ENCODE measurements at regions not wholly inside any gene's neighbourhood (a gene's known extent, or its start where the extent isn't known, plus 50 kb on each side); places are given as distances from the start of the nearest gene placed in this dataset.

DNA sequence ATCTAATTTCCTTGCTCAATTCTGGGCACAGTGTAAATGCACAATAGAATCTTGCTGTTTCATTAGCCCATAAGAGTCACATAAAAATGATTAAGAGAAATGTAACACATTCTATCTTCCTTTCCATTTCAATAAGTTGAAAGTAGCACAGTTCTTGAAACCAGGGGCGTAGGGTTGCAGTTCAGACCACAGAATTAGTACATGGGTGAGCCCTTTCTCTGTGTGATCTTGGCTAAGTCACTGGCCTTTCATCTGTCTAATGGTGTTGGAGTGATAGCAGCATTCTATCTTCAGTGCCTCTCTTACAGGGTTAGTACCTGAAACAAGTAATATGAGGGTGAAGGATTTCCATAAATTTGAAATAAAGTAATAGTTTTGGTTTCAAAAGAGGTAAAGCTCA is 445.3 kb upstream of the ZNF462 start:
- Histone ChIP-seq H3K79me2 (ENCODE audit: control insufficient read depth, insufficient read depth, low read length) (no peaks in the 10 kb centered on the region), H3K27me3 (ENCODE audit: control insufficient read depth, extremely low read depth, insufficient read depth, low read length) (no peaks in the 10 kb centered on the region), H3K4me1 (ENCODE audit: control insufficient read depth, extremely low read depth, insufficient read depth, low read length) (peaks cover 14% of the 10 kb centered on the region), H3K36me3 (ENCODE audit: control insufficient read depth in 2 of 2, extremely low read depth in 1 of 2, insufficient read depth in 2 of 2, low read length in 2 of 2) (no peaks in the 10 kb centered on the region), H4K20me1 (ENCODE audit: control insufficient read depth, extremely low read depth, insufficient read depth, low read length) (no peaks in the 10 kb centered on the region), H3K9me3 (ENCODE audit: control insufficient read depth, low read depth, low read length) (no peaks in the 10 kb centered on the region), H3K27ac (ENCODE audit: control insufficient read depth, insufficient read depth, low read length) (no peak overlapping the region), H3K4me3 (ENCODE audit: control insufficient read depth in 2 of 3, extremely low read depth in 1 of 3, insufficient read depth in 2 of 3, low read depth in 1 of 3, low read length in 3 of 3) (no peak overlapping the region), H2AFZ (ENCODE audit: control insufficient read depth, low read length) (no peak overlapping the region), H3K9ac (ENCODE audit: control insufficient read depth, extremely low read depth, insufficient read depth, low read length) (no peak overlapping the region), H3K9me1 (ENCODE audit: control insufficient read depth, extremely low read depth, insufficient read depth, low read length) (no peaks in the 10 kb centered on the region), H3K4me2 (ENCODE audit: control insufficient read depth, extremely low read depth, insufficient read depth, low read depth, low read length) (no peak overlapping the region)
- dilution Hi-C loops (cut with MboI; ENCODE audit: extremely low pct_ligation_motif_present, low sequenced_read_pairs), result no loop called here
- DNase-seq (ENCODE audit: low read depth, low spot score), result no peak
- FAIRE-seq, result no peak
- TF ChIP-seq EZH2 (IDR thresholded peaks at IDR 0.05; ENCODE audit: low read length), result no peak
- TF ChIP-seq, protein P1, sequence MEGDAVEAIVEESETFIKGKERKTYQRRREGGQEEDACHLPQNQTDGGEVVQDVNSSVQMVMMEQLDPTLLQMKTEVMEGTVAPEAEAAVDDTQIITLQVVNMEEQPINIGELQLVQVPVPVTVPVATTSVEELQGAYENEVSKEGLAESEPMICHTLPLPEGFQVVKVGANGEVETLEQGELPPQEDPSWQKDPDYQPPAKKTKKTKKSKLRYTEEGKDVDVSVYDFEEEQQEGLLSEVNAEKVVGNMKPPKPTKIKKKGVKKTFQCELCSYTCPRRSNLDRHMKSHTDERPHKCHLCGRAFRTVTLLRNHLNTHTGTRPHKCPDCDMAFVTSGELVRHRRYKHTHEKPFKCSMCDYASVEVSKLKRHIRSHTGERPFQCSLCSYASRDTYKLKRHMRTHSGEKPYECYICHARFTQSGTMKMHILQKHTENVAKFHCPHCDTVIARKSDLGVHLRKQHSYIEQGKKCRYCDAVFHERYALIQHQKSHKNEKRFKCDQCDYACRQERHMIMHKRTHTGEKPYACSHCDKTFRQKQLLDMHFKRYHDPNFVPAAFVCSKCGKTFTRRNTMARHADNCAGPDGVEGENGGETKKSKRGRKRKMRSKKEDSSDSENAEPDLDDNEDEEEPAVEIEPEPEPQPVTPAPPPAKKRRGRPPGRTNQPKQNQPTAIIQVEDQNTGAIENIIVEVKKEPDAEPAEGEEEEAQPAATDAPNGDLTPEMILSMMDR (optimal IDR thresholded peaks at IDR 0.05 in 1 of 3, IDR thresholded peaks at IDR 0.05 in 1 of 3, conservative IDR thresholded peaks at IDR 0.05 in 1 of 3; ENCODE audit: extremely low read depth in 1 of 3, insufficient read depth in 2 of 3, low read length in 3 of 3), result no peak

DNA sequence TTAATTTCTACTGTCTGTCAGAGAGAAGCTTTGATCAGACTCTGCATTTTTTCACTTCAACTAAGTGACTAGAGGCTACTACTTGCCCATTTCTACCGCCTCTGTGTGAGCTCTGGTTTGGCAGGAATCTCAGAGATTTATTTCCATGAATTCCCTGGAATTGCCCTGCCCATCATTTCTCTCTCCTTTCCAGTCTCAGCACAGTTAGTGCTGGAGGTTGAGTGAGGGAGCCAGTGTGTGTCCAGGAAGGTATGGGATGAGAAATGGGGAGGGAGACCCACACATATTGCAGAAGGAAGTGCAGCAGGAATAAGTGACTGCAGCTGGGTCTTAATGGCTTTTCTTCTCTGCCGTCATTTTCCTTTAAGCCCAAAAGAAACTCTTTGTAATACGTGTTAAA is 443.1 kb upstream of the ZNF462 start:
- dilution Hi-C loops (cut with MboI; ENCODE audit: extremely low pct_ligation_motif_present, low sequenced_read_pairs), result no loop called here
- DNase-seq (ENCODE audit: low read depth, low spot score) (no peak), FAIRE-seq (peak; percentile 13)
- Histone ChIP-seq H3K27ac (ENCODE audit: control insufficient read depth, insufficient read depth, low read length) (no peak overlapping the region), H3K36me3 (ENCODE audit: control insufficient read depth in 2 of 2, extremely low read depth in 1 of 2, insufficient read depth in 2 of 2, low read length in 2 of 2) (no peaks in the 10 kb centered on the region), H3K4me2 (ENCODE audit: control insufficient read depth, extremely low read depth, insufficient read depth, low read depth, low read length) (no peak overlapping the region), H3K9me3 (ENCODE audit: control insufficient read depth, low read depth, low read length) (no peaks in the 10 kb centered on the region), H4K20me1 (ENCODE audit: control insufficient read depth, extremely low read depth, insufficient read depth, low read length) (no peaks in the 10 kb centered on the region), H3K79me2 (ENCODE audit: control insufficient read depth, insufficient read depth, low read length) (no peaks in the 10 kb centered on the region), H3K9ac (ENCODE audit: control insufficient read depth, extremely low read depth, insufficient read depth, low read length) (no peak overlapping the region), H3K9me1 (ENCODE audit: control insufficient read depth, extremely low read depth, insufficient read depth, low read length) (no peaks in the 10 kb centered on the region), H3K27me3 (ENCODE audit: control insufficient read depth, extremely low read depth, insufficient read depth, low read length) (no peaks in the 10 kb centered on the region), H2AFZ (ENCODE audit: control insufficient read depth, low read length) (no peak overlapping the region), H3K4me1 (ENCODE audit: control insufficient read depth, extremely low read depth, insufficient read depth, low read length) (peaks cover 14% of the 10 kb centered on the region), H3K4me3 (ENCODE audit: control insufficient read depth in 2 of 3, extremely low read depth in 1 of 3, insufficient read depth in 2 of 3, low read depth in 1 of 3, low read length in 3 of 3) (no peak overlapping the region)
- TF ChIP-seq, protein P1 (optimal IDR thresholded peaks at IDR 0.05 in 1 of 3, IDR thresholded peaks at IDR 0.05 in 1 of 3, conservative IDR thresholded peaks at IDR 0.05 in 1 of 3; ENCODE audit: extremely low read depth in 1 of 3, insufficient read depth in 2 of 3, low read length in 3 of 3), result no peak
- no peak for TF ChIP-seq EZH2 (IDR thresholded peaks at IDR 0.05; ENCODE audit: low read length)
